ENCODE measurements at regions not wholly inside any gene's neighbourhood (a gene's known extent, or its start where the extent isn't known, plus 50 kb on each side); places are given as distances from the start of the nearest gene placed in this dataset.

GRCh38 chr4:1562771-1563170 is 121.3 kb downstream of the FAM53A start:
- H3K27ac ChIP-seq (ENCODE audit: low read depth, low read length, poor library complexity, severe bottlenecking) = no peak overlapping the region
- no peaks in the 10 kb centered on the region for H4K20me1 ChIP-seq (ENCODE audit: insufficient read depth, low read length)
- H3K4me2 ChIP-seq (ENCODE audit: low read length) = no peak overlapping the region
- H3K9me2 ChIP-seq (ENCODE audit: low read depth, low read length) = no peaks in the 10 kb centered on the region
- H3F3A ChIP-seq (ENCODE audit: insufficient read depth, low read length) = no peaks in the 10 kb centered on the region
- TF ChIP-seq EZH2 (IDR thresholded peaks at IDR 0.05; ENCODE audit: borderline replicate concordance, low read length) (no peak), CTCF (IDR thresholded peaks at IDR 0.05; ENCODE audit: low read length) (no peak)
- H2AFZ ChIP-seq (ENCODE audit: low read length) = no peak overlapping the region
- no peaks in the 10 kb centered on the region for H3K27me3 ChIP-seq (ENCODE audit: insufficient read depth, low read length)
- no peak overlapping the region for H3K4me3 ChIP-seq (ENCODE audit: low read depth, low read length, poor library complexity, severe bottlenecking)
- no peaks in the 10 kb centered on the region for H3K9me3 ChIP-seq (ENCODE audit: low read length)
- no peaks in the 10 kb centered on the region for H3K36me3 ChIP-seq (ENCODE audit: insufficient read depth, low read length)
- H3K9ac ChIP-seq (ENCODE audit: low read length) = no peak overlapping the region
- H3K79me2 ChIP-seq (ENCODE audit: insufficient read depth, low read length) = no peaks in the 10 kb centered on the region
- no peaks in the 10 kb centered on the region for H3K4me1 ChIP-seq (ENCODE audit: insufficient read depth, low read length, severe bottlenecking)

- Histone ChIP-seq H3K27me3 (ENCODE audit: insufficient read depth, low read length) (no peaks in the 10 kb centered on the region), H3K9me3 (ENCODE audit: low read length) (no peaks in the 10 kb centered on the region), H3K36me3 (ENCODE audit: insufficient read depth, low read length) (no peaks in the 10 kb centered on the region), H3K4me3 (ENCODE audit: low read depth, low read length, poor library complexity, severe bottlenecking) (no peak overlapping the region), H4K20me1 (ENCODE audit: insufficient read depth, low read length) (no peaks in the 10 kb centered on the region), H3K4me1 (ENCODE audit: insufficient read depth, low read length, severe bottlenecking) (no peaks in the 10 kb centered on the region), H3K4me2 (ENCODE audit: low read length) (no peak overlapping the region), H3K79me2 (ENCODE audit: insufficient read depth, low read length) (no peaks in the 10 kb centered on the region), H3K9me2 (ENCODE audit: low read depth, low read length) (no peaks in the 10 kb centered on the region), H3K27ac (ENCODE audit: low read depth, low read length, poor library complexity, severe bottlenecking) (no peak overlapping the region), H3F3A (ENCODE audit: insufficient read depth, low read length) (no peaks in the 10 kb centered on the region), H2AFZ (ENCODE audit: low read length) (no peak overlapping the region), H3K9ac (ENCODE audit: low read length) (no peak overlapping the region)
- TF ChIP-seq EZH2 (IDR thresholded peaks at IDR 0.05; ENCODE audit: borderline replicate concordance, low read length) = no peak
- TF ChIP-seq CTCF (IDR thresholded peaks at IDR 0.05; ENCODE audit: low read length) = no peak
Observed at GRCh38 chr4:1562371-1562770, 121.7 kb downstream of the FAM53A start.

GRCh38 chr4:1561286-1561990 is 122.7 kb downstream of the FAM53A start:
- Histone ChIP-seq H3F3A (ENCODE audit: insufficient read depth, low read length) (no peaks in the 10 kb centered on the region), H3K36me3 (ENCODE audit: insufficient read depth, low read length) (no peaks in the 10 kb centered on the region), H3K9me2 (ENCODE audit: low read depth, low read length) (no peaks in the 10 kb centered on the region), H2AFZ (ENCODE audit: low read length) (no peak overlapping the region), H3K4me3 (ENCODE audit: low read depth, low read length, poor library complexity, severe bottlenecking) (no peak overlapping the region), H3K27me3 (ENCODE audit: insufficient read depth, low read length) (no peaks in the 10 kb centered on the region), H3K79me2 (ENCODE audit: insufficient read depth, low read length) (no peaks in the 10 kb centered on the region), H3K9ac (ENCODE audit: low read length) (no peak overlapping the region), H3K4me2 (ENCODE audit: low read length) (no peak overlapping the region), H3K27ac (ENCODE audit: low read depth, low read length, poor library complexity, severe bottlenecking) (no peak overlapping the region), H4K20me1 (ENCODE audit: insufficient read depth, low read length) (no peaks in the 10 kb centered on the region), H3K9me3 (ENCODE audit: low read length) (no peaks in the 10 kb centered on the region), H3K4me1 (ENCODE audit: insufficient read depth, low read length, severe bottlenecking) (no peaks in the 10 kb centered on the region)
- TF ChIP-seq CTCF (IDR thresholded peaks at IDR 0.05; ENCODE audit: low read length) = no peak
- TF ChIP-seq EZH2 (IDR thresholded peaks at IDR 0.05; ENCODE audit: borderline replicate concordance, low read length) = no peak
